HG02870 (cell line): ENCODE measurements at regions not wholly inside any gene's neighbourhood (a gene's known extent, or its start where the extent isn't known, plus 50 kb on each side); places are given as distances from the start of the nearest gene placed in this dataset.
"Not testable (repeated sequence)": the region's sequence is repeated elsewhere in the genome, so short reads cannot be mapped to it uniquely, and the experiment has no call there.

ENCODE experiments used
- ATAC-seq: cut with Tn5 transposase; IDR thresholded peaks from one replicate; pipeline ENCODE4 v1.9.1; 2021; ENCODE audit warnings: mild to moderate bottlenecking, moderate library complexity; ENCODE audit not compliant: unreplicated experiment

GRCh38 chr6:132143258-132143657, 192.1 kb upstream of the CCN2 start:
- ATAC-seq: no peak

DNA sequence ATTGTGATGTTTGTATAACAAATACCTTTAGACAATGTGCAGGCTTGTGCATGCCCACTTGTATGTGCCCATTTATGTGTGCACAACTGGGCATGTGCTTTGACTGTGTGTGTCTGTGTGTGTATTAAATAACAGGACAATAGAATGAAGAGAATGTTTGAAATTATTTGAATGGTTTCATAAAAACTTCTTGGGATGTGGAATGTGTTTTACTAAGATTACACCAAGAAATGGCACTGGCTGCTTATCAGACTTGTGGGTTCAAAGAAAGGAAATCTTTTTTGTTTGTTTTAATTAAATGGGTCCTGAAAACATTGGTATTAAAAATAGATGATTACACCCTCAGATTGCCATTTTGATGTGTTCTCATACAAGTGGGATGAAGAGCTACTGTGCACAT, 191.6 kb upstream of the CCN2 start:
- ATAC-seq: no peak

DNA sequence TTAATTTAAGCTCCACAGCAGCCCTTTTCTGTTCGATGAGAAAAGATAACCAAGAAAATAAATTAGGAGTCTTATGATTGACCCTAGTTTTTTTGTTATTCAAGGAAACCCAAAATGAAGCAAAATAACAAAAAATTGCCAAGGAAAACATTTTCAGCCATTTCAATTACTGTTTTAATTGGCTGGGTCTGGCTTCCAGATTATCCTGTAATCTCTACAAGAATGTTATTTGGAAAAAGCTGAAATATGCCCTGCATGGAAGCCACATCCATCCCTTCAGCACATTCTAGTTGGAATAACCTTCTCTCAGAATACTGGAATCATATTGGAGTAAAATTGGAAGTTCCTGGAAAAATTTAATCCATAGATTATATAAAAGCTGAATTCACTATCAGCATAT, 191.1 kb upstream of the CCN2 start:
- ATAC-seq: no peak

DNA sequence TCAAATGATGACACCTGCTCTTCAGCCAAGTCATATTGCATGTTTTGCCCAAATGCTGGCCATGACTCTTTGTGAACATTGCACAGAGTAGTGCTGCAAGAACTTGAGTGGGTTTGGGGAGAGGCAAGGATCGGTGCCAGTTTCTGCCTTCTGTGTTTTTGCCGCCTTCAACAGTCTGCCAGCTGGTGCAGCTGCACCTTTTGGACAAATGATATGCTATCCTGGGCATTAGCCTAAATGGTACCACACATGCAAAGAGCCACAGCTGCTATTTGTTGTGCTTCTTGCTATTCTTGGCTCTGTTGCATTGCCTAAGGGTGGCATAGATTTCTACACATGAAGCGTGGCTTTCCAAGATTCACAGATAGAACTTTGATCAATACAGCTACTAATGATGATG, 189.0 kb upstream of the CCN2 start:
- ATAC-seq: no peak

DNA sequence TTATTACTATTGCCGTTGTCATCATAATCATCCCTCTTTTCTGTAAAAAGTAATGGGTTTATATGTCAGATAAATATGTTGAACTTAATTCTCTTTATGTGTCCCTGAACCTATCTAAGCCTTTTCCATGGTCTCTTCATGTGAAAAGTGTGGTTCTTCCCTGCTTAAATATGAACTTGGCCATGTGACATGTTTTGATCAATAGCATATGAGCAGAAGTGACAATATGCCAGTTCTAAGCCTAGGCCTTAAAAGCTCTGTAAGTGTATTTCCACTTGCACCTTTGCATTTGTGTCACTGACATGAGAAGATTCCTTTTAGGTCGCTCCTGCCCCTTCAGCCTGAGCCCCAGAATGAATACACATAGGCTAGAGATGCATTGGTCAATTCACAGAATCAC, 188.4 kb upstream of the CCN2 start:
- no peak for ATAC-seq

GRCh38 chr6:132136981-132137380, 185.8 kb upstream of the CCN2 start:
- ATAC-seq: no peak

DNA sequence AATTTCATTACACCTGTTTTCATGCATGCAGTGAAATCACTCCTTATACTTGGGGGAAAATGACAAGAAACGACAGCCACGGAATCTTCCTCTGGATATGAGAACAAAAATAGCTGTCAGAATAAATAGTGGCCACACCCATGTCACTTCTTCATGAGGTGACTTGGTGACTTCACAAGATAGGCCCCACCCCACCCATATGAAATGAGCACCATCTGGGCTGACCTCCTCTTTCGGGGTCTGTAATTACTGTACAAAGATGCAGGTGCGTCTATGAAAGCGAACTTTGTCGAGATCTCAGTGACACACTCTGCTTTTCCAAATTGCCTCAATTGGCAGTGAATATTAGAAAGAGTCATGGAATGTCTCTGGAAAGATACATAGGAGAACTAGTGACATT, 184.2 kb upstream of the CCN2 start:
- ATAC-seq: no peak

DNA sequence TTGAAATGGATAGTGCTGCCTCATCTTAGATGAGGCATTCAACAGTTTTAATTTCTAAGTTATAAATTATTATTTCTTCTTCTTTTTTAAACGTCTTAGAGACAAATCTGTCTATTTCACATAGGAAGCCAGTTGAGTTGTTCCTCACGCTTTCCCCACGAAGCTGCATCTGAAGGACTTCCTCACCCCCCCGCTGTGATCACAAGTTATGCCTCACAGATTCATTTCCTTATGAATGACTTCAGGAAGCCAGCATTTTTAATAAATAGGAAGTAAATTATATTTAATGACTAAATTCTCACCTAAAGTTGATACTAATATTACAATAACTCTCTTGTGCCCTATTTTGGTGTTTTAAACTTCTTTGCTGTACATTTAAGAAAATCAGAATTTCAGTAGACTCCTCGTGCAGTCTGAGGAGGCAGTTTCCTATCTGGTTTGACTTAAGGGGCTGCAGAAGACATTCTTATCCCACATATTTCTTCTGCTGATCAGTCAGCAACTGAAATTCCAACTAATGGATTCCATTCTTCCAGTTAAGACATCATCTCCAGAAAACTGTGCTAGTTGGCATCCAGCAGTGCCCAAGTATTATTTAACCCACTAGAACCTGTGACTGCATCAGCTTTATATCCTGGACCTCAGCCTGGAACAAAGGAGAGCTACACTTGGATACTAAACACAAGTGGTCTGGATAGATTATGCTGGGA, 182.7 kb upstream of the CCN2 start:
- no peak for ATAC-seq

DNA sequence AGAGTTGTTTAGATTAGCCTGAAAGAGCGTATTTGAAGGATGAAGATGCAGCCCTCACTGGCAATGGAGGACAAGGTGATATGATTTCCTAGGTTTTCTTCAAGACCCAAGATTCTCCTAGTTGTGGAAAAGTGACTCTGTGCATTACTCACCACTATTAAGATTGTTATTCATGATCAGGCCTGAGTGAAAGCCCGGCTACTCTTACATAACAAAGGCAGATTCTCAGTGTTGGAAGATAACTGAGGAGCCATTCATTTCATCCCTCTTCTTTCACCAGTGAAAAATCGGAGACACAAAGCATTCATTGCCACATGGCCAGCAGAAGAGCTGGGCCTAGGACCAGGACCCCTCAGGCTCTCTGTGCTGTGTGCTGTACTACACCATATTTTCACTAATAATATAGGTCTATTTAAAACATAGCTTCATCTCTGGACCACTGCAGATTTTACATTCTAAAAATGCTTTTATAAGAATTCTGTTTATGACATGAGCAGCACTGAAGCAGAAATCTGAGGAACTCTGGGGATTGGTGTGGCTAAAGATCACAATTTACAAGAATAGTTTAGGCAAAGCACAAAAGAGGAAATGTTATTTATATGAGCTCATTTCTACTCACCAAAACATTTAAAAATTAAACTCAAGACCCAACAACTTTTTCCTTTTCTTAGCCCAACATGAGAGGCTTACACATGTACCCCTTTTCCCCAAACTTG, 181.9 kb upstream of the CCN2 start:
- no peak for ATAC-seq

- ATAC-seq: no peak
These were observed 181.2 kb upstream of the CCN2 start for GRCh38 chr6:132132422-132132821.

- no peak for ATAC-seq
These were observed 180.6 kb upstream of the CCN2 start for GRCh38 chr6:132131758-132132157.

DNA sequence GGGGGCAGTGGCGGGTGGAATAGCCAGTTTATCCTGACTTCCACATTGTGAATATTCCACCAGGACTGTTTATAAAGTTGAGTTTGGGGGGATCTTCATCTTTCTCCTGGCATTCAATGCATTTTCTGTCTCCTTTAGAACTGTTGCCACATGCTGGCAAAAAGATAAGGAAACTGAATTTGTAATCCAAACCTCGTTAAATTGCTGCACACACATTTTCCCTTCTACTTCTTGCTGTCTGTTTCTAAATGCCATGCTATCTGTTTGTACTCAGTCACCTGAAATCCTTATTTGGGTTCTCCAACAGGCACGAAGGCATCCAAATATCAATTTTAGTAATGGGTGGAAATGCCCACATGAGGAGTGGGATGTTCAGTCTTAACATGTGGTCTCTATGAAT, 180.2 kb upstream of the CCN2 start:
- no peak for ATAC-seq

GRCh38 chr6:132130626-132131298, 179.6 kb upstream of the CCN2 start:
- ATAC-seq: no peak

DNA sequence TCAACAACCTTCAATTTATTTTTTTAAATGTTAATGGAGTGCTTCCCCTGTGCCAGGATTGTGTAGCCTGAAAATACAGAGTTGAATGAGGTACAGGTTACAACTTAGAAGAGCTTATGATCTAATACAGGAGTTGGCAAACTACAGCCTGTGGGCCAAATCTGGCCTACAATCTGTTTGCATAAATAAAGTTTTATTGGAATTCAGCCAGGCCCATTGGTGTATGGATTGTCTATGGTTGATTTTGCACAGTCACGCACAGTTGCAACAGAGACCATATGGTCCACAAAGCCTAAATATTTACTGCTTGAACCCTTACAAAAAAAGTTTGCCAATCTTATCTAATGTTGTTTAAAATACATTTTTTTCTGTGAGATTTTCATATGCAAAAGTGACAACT, 177.3 kb upstream of the CCN2 start:
- ATAC-seq: no peak

DNA sequence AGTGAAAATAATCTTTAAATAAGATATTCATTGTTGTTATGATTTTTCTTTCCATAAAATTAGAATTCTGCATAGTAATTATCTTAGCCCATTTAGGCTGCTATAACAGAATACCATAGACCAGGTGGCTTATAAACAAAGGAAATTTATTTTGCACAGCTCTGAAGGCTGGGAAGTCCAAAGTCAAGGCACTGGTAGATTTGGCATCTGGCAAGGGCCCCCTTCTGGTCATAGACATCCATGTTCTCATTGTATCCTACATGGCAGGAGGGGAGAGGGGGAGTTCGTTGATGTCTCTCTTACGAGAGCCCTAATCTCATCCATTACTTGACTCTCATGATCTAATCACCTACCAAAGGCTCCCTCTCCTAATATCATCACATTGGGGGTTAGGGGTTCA, 175.0 kb upstream of the CCN2 start:
- no peak for ATAC-seq

GRCh38 chr6:132122871-132123270, 171.7 kb upstream of the CCN2 start:
- ATAC-seq: no peak

DNA sequence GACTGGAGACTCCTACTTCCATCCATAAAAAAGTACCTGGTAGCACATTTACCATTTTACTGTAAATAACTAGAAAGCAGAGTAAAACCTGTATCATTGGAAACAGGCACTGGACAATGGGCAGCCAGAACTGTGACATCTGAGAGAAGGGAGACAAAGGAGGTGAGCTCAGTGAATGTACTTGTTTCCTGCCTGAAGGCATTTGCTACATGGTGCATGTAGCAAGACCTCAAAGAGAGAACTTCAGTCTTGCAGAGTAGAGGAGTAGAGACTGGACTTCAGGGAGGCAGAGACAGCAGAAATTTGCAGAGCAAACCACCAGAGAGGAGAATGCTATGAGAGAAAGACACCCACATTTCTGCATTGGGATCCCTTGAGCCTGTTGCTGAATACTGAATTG, 171.0 kb upstream of the CCN2 start:
- no peak for ATAC-seq

GRCh38 chr6:132118144-132118543, 167.0 kb upstream of the CCN2 start:
- no peak for ATAC-seq

DNA sequence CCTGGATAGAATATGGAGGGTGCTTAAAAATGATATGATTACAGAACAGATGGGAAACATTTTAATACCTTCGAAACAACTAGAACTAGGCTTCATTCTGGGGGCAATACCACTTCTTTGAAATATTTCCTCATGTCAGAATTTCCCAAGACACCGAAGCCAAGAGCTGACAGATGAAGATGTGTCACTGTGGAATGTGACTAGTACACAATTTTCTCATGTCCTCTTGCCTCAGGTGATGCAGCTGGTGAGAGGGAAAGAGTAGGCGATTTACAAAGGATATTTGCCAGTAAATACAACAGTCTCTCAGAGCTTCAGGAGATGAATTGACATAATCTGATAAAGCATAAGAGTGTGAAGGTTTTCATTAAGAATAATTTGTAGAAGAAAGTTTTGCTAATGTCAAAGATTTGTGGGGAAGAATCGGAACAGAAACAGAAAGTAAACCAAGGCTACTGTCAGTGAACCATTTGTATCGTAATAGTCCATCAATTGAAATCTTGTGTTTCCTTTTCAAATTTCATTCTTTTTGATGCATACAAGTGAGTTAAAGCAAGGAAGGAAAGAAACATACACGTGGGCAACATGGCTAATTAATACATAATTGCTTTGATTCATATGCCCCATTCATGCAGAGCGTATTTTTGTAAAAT, 164.7 kb upstream of the CCN2 start:
- ATAC-seq: no peak

DNA sequence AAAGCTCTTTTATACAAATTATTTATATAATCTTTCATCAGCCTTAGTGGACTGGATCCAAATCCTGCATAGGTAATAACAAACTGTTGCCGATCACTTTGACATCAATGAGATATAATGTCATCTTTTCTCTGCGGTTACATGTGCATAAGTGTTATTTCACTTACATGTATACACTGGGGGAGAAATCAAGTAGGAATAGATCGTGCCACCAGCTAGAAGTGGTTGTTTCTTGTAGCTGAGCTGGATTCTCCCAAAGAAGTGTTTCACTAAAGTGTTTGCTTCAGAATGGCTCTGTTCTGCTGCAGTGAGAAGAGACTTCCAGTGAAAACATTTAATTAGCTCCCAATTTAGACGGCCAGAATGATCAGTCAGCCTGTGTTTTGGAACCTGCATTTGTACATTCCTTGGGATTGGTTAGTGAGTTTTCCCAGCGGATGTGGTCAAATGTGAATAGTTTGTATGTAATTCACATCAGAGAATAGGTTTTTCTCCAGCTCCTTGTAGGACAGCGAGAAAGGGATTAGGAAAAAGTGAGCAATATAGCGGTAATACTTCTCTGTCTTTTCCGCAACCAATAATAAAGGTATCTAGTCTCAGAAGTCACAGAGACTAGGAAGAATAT, 163.1 kb upstream of the CCN2 start:
- ATAC-seq: no peak

DNA sequence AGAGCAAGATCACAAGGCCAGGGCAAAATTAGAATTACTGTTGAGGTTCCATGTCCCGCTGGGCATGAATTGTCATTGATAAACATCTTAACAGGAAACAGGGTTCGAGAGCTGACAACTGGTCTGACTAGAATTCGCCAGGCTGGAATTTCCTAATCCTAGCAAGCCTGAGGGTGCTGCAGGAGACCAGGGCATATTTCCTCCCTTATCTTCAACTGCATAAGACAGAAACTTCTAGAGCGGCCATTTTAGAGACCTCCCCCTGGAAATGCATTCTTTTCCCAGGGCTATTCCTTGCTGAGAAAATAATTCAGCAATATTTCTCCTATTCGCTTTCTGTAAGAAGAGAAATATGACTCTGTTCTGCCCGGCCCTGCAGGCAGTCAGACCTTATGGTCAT, 158.6 kb upstream of the CCN2 start:
- ATAC-seq: not testable (repeated sequence)
